Right lobe of liver (tissue), 6 donors: ENCODE measurements at regions not wholly inside any gene's neighbourhood (a gene's known extent, or its start where the extent isn't known, plus 50 kb on each side); places are given as distances from the start of the nearest gene placed in this dataset.
"Not testable (repeated sequence)": the region's sequence is repeated elsewhere in the genome, so short reads cannot be mapped to it uniquely, and the experiment has no call there.

Source experiments
- ATAC-seq, 4 donors: fragments of 200-7000 bp; cut with Tn5 transposase; one replicate each; pipeline ENCODE4 v1.9.1; 2020; ENCODE audit warnings: mild to moderate bottlenecking in 4 of 4, moderate library complexity in 4 of 4
- DNase-seq, 3 donors: peaks; one replicate each; pipeline ENCODE4 v3.0.0-alpha.2; 2020
- H3K27ac ChIP-seq, 3 donors: fragments of 200-600 bp; one replicate each; pipeline ENCODE4 v1.8.0; 2022
- H3K27me3 ChIP-seq, 2 donors: fragments of 200-600 bp; one replicate each; pipeline ENCODE4 v1.8.0; 2022
- H3K36me3 ChIP-seq, 4 donors: fragments of 200-600 bp; sonication (generic) in 1 of 4; one replicate each; pipeline versions ENCODE4 v1.5.1 to v1.8.0; 2017 to 2022; ENCODE audit warnings: control low read depth in 1 of 4
- H3K4me1 ChIP-seq, 4 donors: fragments of 200-600 bp; sonication (generic) in 1 of 4; one replicate each; pipeline versions ENCODE4 v1.5.1 to v1.8.0; 2017 to 2022; ENCODE audit warnings: control low read depth in 1 of 4
- H3K4me3 ChIP-seq, 3 donors: fragments of 200-600 bp; one replicate each; pipeline ENCODE4 v1.8.0; 2022
- H3K9me3 ChIP-seq, 4 donors: fragments of 200-600 bp; sonication (generic) in 1 of 4; one replicate each; pipeline versions ENCODE4 v1.5.1 to v1.8.0; 2017 to 2022; ENCODE audit warnings: control low read depth in 1 of 4
- POLR2A ChIP-seq: fragments of 450-650 bp; IDR thresholded peaks from one replicate; pipeline ENCODE4 v1.6.1; 2017; ENCODE audit warnings: antibody characterized with exemption, mild to moderate bottlenecking
- WGBS: methylation state at CpG from one replicate; pipeline ENCODE4 v1.1.6; 2018; ENCODE audit warnings: low coverage, low lambda C conversion rate; ENCODE audit not compliant: insufficient coverage; ENCODE audit errors: missing lambda C conversion rate; 5-methylcytosine and 5-hydroxymethylcytosine counted together
- intact Hi-C, 2 donors: fragments of 100-400 bp; cut with DNase I; formaldehyde crosslinking; loops; one replicate each; pipeline versions ENCODE4 v1.11.2 to v1.14.1; 2022
- TF ChIP-seq, protein P1 (sequence below), 4 donors: fragments of 200-600 bp in 3 of 4; fragments of 450-650 bp in 1 of 4; IDR thresholded peaks; one replicate each; pipeline versions ENCODE4 v1.5.1 to v1.8.0; 2016 to 2022; ENCODE audit warnings: antibody characterized with exemption in 4 of 4, mild to moderate bottlenecking in 2 of 4
- donor health status: DM: no; HTN: yes; CAD: no.
- donor health status: DM: no; HTN: no; CAD: no.
- donor health status: DM: no; HTN: no; CAD: no.
- donor health status: DM: no; HTN: yes; CAD: no.
- donor health status: DM: no; HTN: yes; CAD: no.

DNA sequence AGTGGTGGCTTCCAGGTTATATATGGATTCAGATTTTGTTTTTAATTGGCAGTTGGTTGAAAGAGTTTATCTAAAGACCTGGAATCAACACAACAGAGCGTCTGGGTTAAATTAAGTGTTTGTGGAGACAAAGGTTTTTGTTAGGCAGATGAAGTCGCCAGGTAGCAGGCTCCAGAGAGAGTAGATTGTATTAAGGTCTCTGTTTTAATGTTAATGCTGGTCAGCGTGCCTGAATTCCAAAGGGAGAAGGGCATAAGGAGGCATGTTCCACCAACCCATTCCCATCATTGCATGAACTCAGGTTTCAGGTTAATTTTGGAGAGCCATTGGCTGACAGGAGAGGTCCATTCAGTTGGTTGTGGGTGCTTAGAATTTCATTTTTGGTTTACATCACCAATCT is 744.1 kb upstream of the GJE1 start:
- 92% methylated on average over 2 of the region's 3 CpGs for WGBS
- no peak for DNase-seq
- Histone ChIP-seq H3K27ac (no peak overlapping the region), H3K36me3 (no peaks in the 10 kb centered on the region), H3K27me3 (no peaks in the 10 kb centered on the region), H3K9me3 (no peaks in the 10 kb centered on the region), H3K4me3 (no peak overlapping the region), H3K4me1 (peaks cover 0 to 7% (median 0%) of the 10 kb centered on the region in 4 donors)
- intact Hi-C loops = no loop called here
- ATAC-seq = no peak
- TF ChIP-seq, protein P1, sequence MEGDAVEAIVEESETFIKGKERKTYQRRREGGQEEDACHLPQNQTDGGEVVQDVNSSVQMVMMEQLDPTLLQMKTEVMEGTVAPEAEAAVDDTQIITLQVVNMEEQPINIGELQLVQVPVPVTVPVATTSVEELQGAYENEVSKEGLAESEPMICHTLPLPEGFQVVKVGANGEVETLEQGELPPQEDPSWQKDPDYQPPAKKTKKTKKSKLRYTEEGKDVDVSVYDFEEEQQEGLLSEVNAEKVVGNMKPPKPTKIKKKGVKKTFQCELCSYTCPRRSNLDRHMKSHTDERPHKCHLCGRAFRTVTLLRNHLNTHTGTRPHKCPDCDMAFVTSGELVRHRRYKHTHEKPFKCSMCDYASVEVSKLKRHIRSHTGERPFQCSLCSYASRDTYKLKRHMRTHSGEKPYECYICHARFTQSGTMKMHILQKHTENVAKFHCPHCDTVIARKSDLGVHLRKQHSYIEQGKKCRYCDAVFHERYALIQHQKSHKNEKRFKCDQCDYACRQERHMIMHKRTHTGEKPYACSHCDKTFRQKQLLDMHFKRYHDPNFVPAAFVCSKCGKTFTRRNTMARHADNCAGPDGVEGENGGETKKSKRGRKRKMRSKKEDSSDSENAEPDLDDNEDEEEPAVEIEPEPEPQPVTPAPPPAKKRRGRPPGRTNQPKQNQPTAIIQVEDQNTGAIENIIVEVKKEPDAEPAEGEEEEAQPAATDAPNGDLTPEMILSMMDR (IDR thresholded peaks at IDR 0.05) = no peak
- TF ChIP-seq POLR2A = no peak

DNA sequence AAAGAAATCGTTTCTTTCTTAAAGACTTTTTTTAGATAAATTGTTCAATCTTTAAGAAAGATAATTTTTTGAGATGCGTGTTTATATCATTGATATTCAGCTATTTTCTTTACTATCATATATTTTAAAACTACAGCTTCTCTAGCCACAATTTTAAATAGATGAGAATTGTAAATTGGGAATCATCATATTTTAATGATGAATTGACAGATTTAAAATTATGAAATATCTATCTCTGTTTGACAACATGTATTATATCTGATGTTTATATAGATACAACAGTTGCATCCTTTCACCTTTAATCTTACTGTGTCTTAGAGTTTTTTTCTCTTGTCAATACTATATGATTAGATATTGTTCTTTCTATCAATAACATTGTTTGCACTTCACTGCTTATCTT is 762.3 kb upstream of the GJE1 start:
- TF ChIP-seq, protein P1 (IDR thresholded peaks at IDR 0.05) = no peak
- TF ChIP-seq POLR2A = no peak
- WGBS = 70% methylated on average over 2 of the region's 2 CpGs
- intact Hi-C loops = no loop called here
- Histone ChIP-seq H3K9me3 (no peaks in the 10 kb centered on the region), H3K4me3 (no peak overlapping the region), H3K4me1 (no peaks in the 10 kb centered on the region), H3K27ac (no peak overlapping the region), H3K36me3 (no peaks in the 10 kb centered on the region), H3K27me3 (no peaks in the 10 kb centered on the region)
- DNase-seq (no peak), ATAC-seq (no peak)

DNA sequence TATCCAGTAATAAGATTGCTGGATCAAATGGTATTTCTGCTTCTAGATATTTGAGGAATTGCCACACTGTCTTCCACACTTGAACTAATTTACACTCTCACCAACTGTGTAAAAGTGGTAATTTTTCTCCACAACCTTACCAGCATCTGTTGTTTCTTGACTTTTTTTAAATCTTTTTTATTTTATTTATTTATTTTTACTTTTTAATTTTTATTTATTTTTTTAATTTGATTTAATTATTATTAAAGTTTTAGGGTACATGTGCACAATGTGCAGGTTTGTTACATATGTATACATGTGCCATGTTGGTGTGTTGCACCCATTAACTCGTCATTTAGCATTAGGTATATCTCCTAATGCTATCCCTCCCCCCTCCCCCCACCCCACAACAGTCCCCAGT is 765.9 kb upstream of the GJE1 start:
- DNase-seq, H3K27me3 ChIP-seq, intact Hi-C loops, H3K36me3 ChIP-seq, H3K27ac ChIP-seq, H3K9me3 ChIP-seq, H3K4me3 ChIP-seq, ATAC-seq, H3K4me1 ChIP-seq: not testable (repeated sequence)
- WGBS = 58% methylated on average over 1 of the region's 1 CpG

DNA sequence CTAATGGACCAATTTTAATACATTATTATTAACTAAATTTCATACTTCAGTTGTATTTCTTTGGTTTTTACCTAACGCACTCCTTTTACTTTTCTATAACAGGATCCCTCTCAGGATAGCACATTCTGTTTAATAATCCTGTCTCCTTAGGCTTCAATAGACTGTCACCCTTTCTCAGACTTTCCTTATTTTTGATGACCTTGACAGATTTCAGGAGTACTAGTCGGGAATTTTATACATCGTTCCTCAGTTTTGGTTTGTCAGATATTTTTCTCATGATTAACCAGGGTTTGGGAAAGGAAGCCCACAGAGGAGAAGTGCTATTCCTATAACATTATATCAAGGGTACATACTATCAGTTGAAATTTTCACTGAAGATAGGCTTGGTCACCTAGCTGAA is 768.0 kb upstream of the GJE1 start:
- Histone ChIP-seq H3K27me3 (no peaks in the 10 kb centered on the region), H3K4me1 (no peaks in the 10 kb centered on the region), H3K9me3 (no peaks in the 10 kb centered on the region), H3K36me3 (no peaks in the 10 kb centered on the region), H3K27ac (no peak overlapping the region), H3K4me3 (no peak overlapping the region)
- intact Hi-C loops = no loop called here
- TF ChIP-seq, protein P1 (IDR thresholded peaks at IDR 0.05) = no peak
- no peak for TF ChIP-seq POLR2A
- WGBS = 81% methylated on average over 3 of the region's 3 CpGs
- DNase-seq (no peak), ATAC-seq (no peak)

DNA sequence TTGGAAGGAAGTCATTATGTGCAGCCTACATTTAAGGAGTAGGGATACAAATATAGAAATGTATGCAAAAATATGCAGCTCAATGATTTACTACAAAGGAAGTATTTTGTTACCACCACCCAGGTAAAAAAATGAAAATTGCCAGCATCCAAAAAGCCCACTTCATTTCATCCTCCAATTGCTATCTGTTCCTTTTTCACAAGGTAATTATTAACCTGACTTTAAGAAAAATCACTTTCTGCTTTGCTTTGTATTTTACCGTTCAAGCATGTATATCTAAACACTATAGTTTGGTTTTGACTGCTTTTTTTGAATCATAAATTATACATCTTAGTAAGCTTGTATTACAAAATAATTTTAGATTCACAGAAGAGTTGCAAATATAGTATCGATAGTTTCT is 768.5 kb upstream of the GJE1 start:
- ATAC-seq = no peak
- intact Hi-C loops = no loop called here
- no peaks in the 10 kb centered on the region for H3K36me3 ChIP-seq

More for the DNA sequence above, 768.5 kb upstream of the GJE1 start:
- no peaks in the 10 kb centered on the region for H3K9me3 ChIP-seq
- WGBS = 62% methylated on average over 2 of the region's 2 CpGs
- H3K27ac ChIP-seq = no peak overlapping the region
- no peaks in the 10 kb centered on the region for H3K27me3 ChIP-seq
- H3K4me1 ChIP-seq = no peaks in the 10 kb centered on the region
- no peak overlapping the region for H3K4me3 ChIP-seq
- TF ChIP-seq POLR2A = no peak
- TF ChIP-seq, protein P1 (IDR thresholded peaks at IDR 0.05) = no peak
- no peak for DNase-seq
